K562 (cell line): ENCODE measurements at regions not wholly inside any gene's neighbourhood (a gene's known extent, or its start where the extent isn't known, plus 50 kb on each side); places are given as distances from the start of the nearest gene placed in this dataset.

Experiments
- ATAC-seq: fragments of 200-7000 bp; cut with Tn5 transposase; 3 replicates; pipeline ENCODE4 v1.9.1; 2020; ENCODE audit warnings: moderate library complexity
- BruUV-seq: library from RNA; stranded (reverse); fragments of 400-500 nt; replicated peaks from 2 replicates; lab custom pipeline; 2021; lab: Mats Ljungman, UMichigan
- CTCF ChIA-PET: fragments of 300-600 bp; formaldehyde crosslinking; extraction: SDS; loops from one replicate; lab custom pipeline; 2021; ENCODE audit warnings: low intra/inter-chr PET ratio; lab: Yijun Ruan, JAX
- POLR2A ChIA-PET: fragments of 300-600, 350-650 bp; sonication (Branson Sonifier 250); formaldehyde crosslinking; extraction: SDS; loops from one replicate; lab custom pipeline; 2021; ENCODE audit warnings: antibody characterized with exemption, inconsistent platforms; lab: Yijun Ruan, JAX
- DNase-seq, 4 experiments: peaks; one replicate each; pipeline versions ENCODE4 v3.0.0 to v3.0.0-alpha.2; 2011 to 2018; ENCODE audit warnings: low spot score in 3 of 4, mixed read lengths in 3 of 4; ENCODE audit errors: extremely low read depth in 1 of 4
- FAIRE-seq: peaks from 2 replicates; lab custom pipeline; 2011; peaks lifted over from hg19 to GRCh38; lab: Jason Lieb, UNC
- H2AFZ ChIP-seq: 2 replicates; pipeline ENCODE4 v1.6.0; 2011; ENCODE audit warnings: low read depth, low read length, control low read depth, inconsistent platforms
- H3K27ac ChIP-seq: fragments of 200-600 bp; 3 replicates; pipeline ENCODE4 v1.8.0; 2011; ENCODE audit warnings: low read depth, mild to moderate bottlenecking, control low read depth, inconsistent platforms, low read length, moderate library complexity, mixed read lengths; ENCODE audit errors: extremely low read depth
- H3K27me3 ChIP-seq, 2 experiments: fragments of 300-600 bp in 1 of 2; 2 replicates in 1 of 2; 3 replicates in 1 of 2; pipeline versions ENCODE4 v1.6.0 to v1.8.0; 2011; ENCODE audit warnings: inconsistent platforms in 2 of 2, low read length in 2 of 2, mild to moderate bottlenecking in 1 of 2, mixed read lengths in 1 of 2, moderate library complexity in 1 of 2; ENCODE audit not compliant: control insufficient read depth in 2 of 2, insufficient read depth in 2 of 2
- H3K36me3 ChIP-seq: fragments of 300-600 bp; 3 replicates; pipeline ENCODE4 v1.8.0; 2011; ENCODE audit warnings: mild to moderate bottlenecking, low read length, inconsistent platforms; ENCODE audit not compliant: control insufficient read depth, insufficient read depth
- H3K4me1 ChIP-seq, 2 experiments: fragments of 200-600 bp in 1 of 2; replicated peaks in 1 of 2; 2 replicates in 1 of 2; 3 replicates in 1 of 2; pipeline versions ENCODE4 v1.5.1 to v1.8.0; 2011; ENCODE audit warnings: inconsistent platforms in 2 of 2, low read length in 2 of 2, mild to moderate bottlenecking in 1 of 2, mixed read lengths in 1 of 2, moderate library complexity in 1 of 2; ENCODE audit not compliant: control insufficient read depth in 2 of 2, insufficient read depth in 2 of 2
- H3K4me2 ChIP-seq: 2 replicates; pipeline ENCODE4 v1.6.1; 2011; ENCODE audit warnings: low read length, control low read depth, inconsistent platforms, mixed read lengths; ENCODE audit not compliant: insufficient read depth
- H3K4me3 ChIP-seq: fragments of 200-600 bp; sonication (generic), shearing (Covaris generic); 2 replicates; pipeline ENCODE4 v1.5.1; 2016; ENCODE audit warnings: control low read depth, inconsistent platforms
- H3K79me2 ChIP-seq: fragments of 200-600 bp; 3 replicates; pipeline ENCODE4 v1.8.0; 2011; ENCODE audit warnings: low read length, inconsistent platforms; ENCODE audit not compliant: control insufficient read depth, insufficient read depth
- H3K9ac ChIP-seq, 2 experiments: 2 replicates each; pipeline versions ENCODE4 v1.6.0 to v1.6.1; 2011; ENCODE audit warnings: low read depth in 2 of 2, low read length in 2 of 2, control low read depth in 1 of 2, inconsistent platforms in 1 of 2, mild to moderate bottlenecking in 1 of 2, mixed read lengths in 1 of 2; ENCODE audit not compliant: insufficient read depth in 1 of 2
- H3K9me1 ChIP-seq: one replicate; pipeline ENCODE4 v1.6.0; 2011; ENCODE audit warnings: inconsistent platforms, mild to moderate bottlenecking, low read length, moderate library complexity; ENCODE audit not compliant: control insufficient read depth, insufficient read depth
- H3K9me3 ChIP-seq: replicated peaks from 2 replicates; pipeline ENCODE4 v1.5.1; 2011; ENCODE audit warnings: low read depth, low read length, inconsistent platforms; ENCODE audit not compliant: control insufficient read depth, insufficient read depth
- H4K20me1 ChIP-seq: replicated peaks from 2 replicates; pipeline ENCODE4 v1.6.1; 2011; ENCODE audit warnings: low read length, inconsistent platforms, mixed read lengths; ENCODE audit not compliant: control insufficient read depth, insufficient read depth
- ASH1L ChIP-seq: fragments of 450-650 bp; IDR thresholded peaks from 2 replicates; pipeline ENCODE4 v1.6.1; 2018; ENCODE audit warnings: borderline replicate concordance, mild to moderate bottlenecking, low read depth; ENCODE audit not compliant: partially characterized antibody
- BRD9 ChIP-seq: fragments of 450-650 bp; IDR thresholded peaks from 2 replicates; pipeline ENCODE4 v1.6.1; 2018; ENCODE audit warnings: low read depth; ENCODE audit not compliant: partially characterized antibody
- CREM ChIP-seq: IDR thresholded peaks from 2 replicates; pipeline ENCODE4 v1.6.1; 2014; ENCODE audit warnings: antibody characterized with exemption, low read depth
- E2F6 ChIP-seq, 2 experiments: IDR thresholded peaks; 2 replicates each; pipeline ENCODE4 v1.6.1; 2011; ENCODE audit warnings: borderline replicate concordance in 1 of 2, control low read depth in 1 of 2, low read depth in 1 of 2, low read length in 1 of 2, mild to moderate bottlenecking in 1 of 2, mixed read lengths in 1 of 2, moderate library complexity in 1 of 2; ENCODE audit not compliant: insufficient read depth in 1 of 2, insufficient read length in 1 of 2, poor library complexity in 1 of 2, severe bottlenecking in 1 of 2; ENCODE audit errors: extremely low read depth in 1 of 2
- ETV5 ChIP-seq: sonication (generic); formaldehyde crosslinking; IDR thresholded peaks from 2 replicates; pipeline ENCODE4 v1.4.0; 2020; ENCODE audit warnings: low read depth, mild to moderate bottlenecking, missing genetic modification reagents
- MXI1 ChIP-seq: IDR thresholded peaks from 2 replicates; pipeline ENCODE4 v1.6.1; 2011; ENCODE audit warnings: low read depth, mild to moderate bottlenecking, improper control_type of control experiment, low read length
- RCOR1 ChIP-seq, 2 experiments: IDR thresholded peaks; 2 replicates each; pipeline ENCODE4 v1.6.1; 2012; ENCODE audit warnings: low read depth in 2 of 2, low read length in 2 of 2, borderline replicate concordance in 1 of 2, improper control_type of control experiment in 1 of 2
- ZBED1 ChIP-seq: IDR thresholded peaks from 2 replicates; pipeline ENCODE4 v1.6.1; 2014
- ZNF780A ChIP-seq: fragments of 250-450 bp; sonication (Bioruptor Pico); IDR thresholded peaks from 2 replicates; pipeline ENCODE4 v1.5.0; 2021; ENCODE audit warnings: mild to moderate bottlenecking
- WGBS: fragments of 100-300 bp; shearing (Covaris generic); methylation state at CpG from one replicate; pipeline ENCODE4 v1.1.6; 2016; ENCODE audit warnings: low coverage, mixed read lengths; ENCODE audit not compliant: insufficient coverage; ENCODE audit errors: missing lambda C conversion rate; 5-methylcytosine and 5-hydroxymethylcytosine counted together
- in situ Hi-C: fragments of 300-500 bp; cut with MboI; formaldehyde crosslinking; loops from 4 replicates; pipeline ENCODE4 v1.15.0; 2018; ENCODE audit warnings: inconsistent platforms, mixed read lengths
- intact Hi-C: fragments of 100-400 bp; cut with micrococcal nuclease; formaldehyde crosslinking; loops from 2 replicates; pipeline ENCODE4 v1.14.2; 2022
- TF ChIP-seq, protein P1 (sequence below), 2 experiments: fragments of 450-650 bp in 1 of 2; IDR thresholded peaks; 2 replicates each; pipeline ENCODE4 v1.6.1; 2011 to 2017; ENCODE audit warnings: low read depth in 2 of 2, antibody characterized with exemption in 1 of 2, borderline replicate concordance in 1 of 2, low read length in 1 of 2, mild to moderate bottlenecking in 1 of 2, mixed read lengths in 1 of 2; ENCODE audit not compliant: control insufficient read depth in 1 of 2

- TF ChIP-seq BRD9 (no peak), RCOR1 (IDR thresholded peaks at IDR 0.05; ENCODE audit: borderline replicate concordance in 1 of 2, low read depth in 2 of 2, low read length in 2 of 2) (no peak), ASH1L (no peak)
Observed at GRCh38 chr2:6301426-6301825, 564.3 kb downstream of the CMPK2 start (continued).

GRCh38 chr2:6308986-6309385, 556.7 kb downstream of the CMPK2 start:
- TF ChIP-seq ZBED1 (no peak), E2F6 (IDR thresholded peaks at IDR 0.05; ENCODE audit: borderline replicate concordance in 1 of 2, extremely low read depth in 1 of 2, insufficient read depth in 1 of 2, insufficient read length in 1 of 2, low read depth in 1 of 2, low read length in 1 of 2, poor library complexity in 1 of 2, severe bottlenecking in 1 of 2) (no peak), CREM (no peak), ZNF780A (CRISPR knock-in tag) (no peak), ETV5 (CRISPR knock-in tag) (no peak), MXI1 (no peak)
- TF ChIP-seq, protein P1, sequence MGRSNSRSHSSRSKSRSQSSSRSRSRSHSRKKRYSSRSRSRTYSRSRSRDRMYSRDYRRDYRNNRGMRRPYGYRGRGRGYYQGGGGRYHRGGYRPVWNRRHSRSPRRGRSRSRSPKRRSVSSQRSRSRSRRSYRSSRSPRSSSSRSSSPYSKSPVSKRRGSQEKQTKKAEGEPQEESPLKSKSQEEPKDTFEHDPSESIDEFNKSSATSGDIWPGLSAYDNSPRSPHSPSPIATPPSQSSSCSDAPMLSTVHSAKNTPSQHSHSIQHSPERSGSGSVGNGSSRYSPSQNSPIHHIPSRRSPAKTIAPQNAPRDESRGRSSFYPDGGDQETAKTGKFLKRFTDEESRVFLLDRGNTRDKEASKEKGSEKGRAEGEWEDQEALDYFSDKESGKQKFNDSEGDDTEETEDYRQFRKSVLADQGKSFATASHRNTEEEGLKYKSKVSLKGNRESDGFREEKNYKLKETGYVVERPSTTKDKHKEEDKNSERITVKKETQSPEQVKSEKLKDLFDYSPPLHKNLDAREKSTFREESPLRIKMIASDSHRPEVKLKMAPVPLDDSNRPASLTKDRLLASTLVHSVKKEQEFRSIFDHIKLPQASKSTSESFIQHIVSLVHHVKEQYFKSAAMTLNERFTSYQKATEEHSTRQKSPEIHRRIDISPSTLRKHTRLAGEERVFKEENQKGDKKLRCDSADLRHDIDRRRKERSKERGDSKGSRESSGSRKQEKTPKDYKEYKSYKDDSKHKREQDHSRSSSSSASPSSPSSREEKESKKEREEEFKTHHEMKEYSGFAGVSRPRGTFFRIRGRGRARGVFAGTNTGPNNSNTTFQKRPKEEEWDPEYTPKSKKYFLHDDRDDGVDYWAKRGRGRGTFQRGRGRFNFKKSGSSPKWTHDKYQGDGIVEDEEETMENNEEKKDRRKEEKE (IDR thresholded peaks at IDR 0.05; ENCODE audit: borderline replicate concordance in 1 of 2, control insufficient read depth in 1 of 2, low read depth in 2 of 2, low read length in 1 of 2) = no peak
- H2AFZ ChIP-seq = no peak overlapping the region
- H3K4me3 ChIP-seq = no peak overlapping the region
- H3K79me2 ChIP-seq = no peaks in the 10 kb centered on the region
- ChIA-PET CTCF (no interaction called here), POLR2A (no interaction called here)
- no peaks in the 10 kb centered on the region for H3K36me3 ChIP-seq
- no peak for DNase-seq
- H3K4me2 ChIP-seq = no peak overlapping the region
- H3K9me3 ChIP-seq = no peaks in the 10 kb centered on the region
- intact Hi-C loops = no loop called here
- H4K20me1 ChIP-seq = no peaks in the 10 kb centered on the region
- no peak overlapping the region for H3K9ac ChIP-seq
- no peak for ATAC-seq
- no peaks in the 10 kb centered on the region for H3K9me1 ChIP-seq
- no peaks in the 10 kb centered on the region for H3K4me1 ChIP-seq
- H3K27me3 ChIP-seq = no peaks in the 10 kb centered on the region
- 0% methylated on average over 2 of the region's 2 CpGs for WGBS
- no peak overlapping the region for H3K27ac ChIP-seq
- FAIRE-seq = no peak
- in situ Hi-C loops = no loop called here
- BruUV-seq = no TSS peak
